ENCODE measurements at regions not wholly inside any gene's neighbourhood (a gene's known extent, or its start where the extent isn't known, plus 50 kb on each side); places are given as distances from the start of the nearest gene placed in this dataset.

GRCh38 chr4:156568484-156568883 lies 403.1 kb downstream of the PDGFC start:
- Histone ChIP-seq H3K27ac (no peak overlapping the region), H3K27me3 (replicated peaks) (no peaks in the 10 kb centered on the region), H3K4me3 (ENCODE audit: low read depth, low read length) (no peak overlapping the region), H3K36me3 (replicated peaks) (no peaks in the 10 kb centered on the region)
- DNase-seq: no peak
- in situ Hi-C loops (cut with HindIII; ENCODE audit: low pct_ligation_motif_present, low sequenced_read_pairs): no loop called here
- no peak for TF ChIP-seq CTCF (IDR thresholded peaks at IDR 0.05; ENCODE audit: low read depth, low read length, missing control alignments)

GRCh38 chr4:156568041-156568440 lies 403.6 kb downstream of the PDGFC start:
- Histone ChIP-seq H3K36me3 (replicated peaks) (no peaks in the 10 kb centered on the region), H3K4me3 (ENCODE audit: low read depth, low read length) (no peak overlapping the region), H3K27ac (no peak overlapping the region), H3K27me3 (replicated peaks) (no peaks in the 10 kb centered on the region)
- in situ Hi-C loops (cut with HindIII; ENCODE audit: low pct_ligation_motif_present, low sequenced_read_pairs): no loop called here
- no peak for DNase-seq
- no peak for TF ChIP-seq CTCF (IDR thresholded peaks at IDR 0.05; ENCODE audit: low read depth, low read length, missing control alignments)

- in situ Hi-C loops (cut with HindIII; ENCODE audit: low pct_ligation_motif_present, low sequenced_read_pairs): no loop called here
- peak; percentile 66 for DNase-seq
- H3K4me3 ChIP-seq (ENCODE audit: low read depth, low read length): no peak overlapping the region
- H3K36me3 ChIP-seq (replicated peaks): no peaks in the 10 kb centered on the region
- H3K27me3 ChIP-seq (replicated peaks): no peaks in the 10 kb centered on the region
- H3K27ac ChIP-seq: peak overlapping the region; percentile 53
- no peak for TF ChIP-seq CTCF (IDR thresholded peaks at IDR 0.05; ENCODE audit: low read depth, low read length, missing control alignments)
These were observed 410.9 kb downstream of the PDGFC start for GRCh38 chr4:156560701-156561100.

GRCh38 chr4:156559346-156559745 lies 412.3 kb downstream of the PDGFC start:
- H3K27me3 ChIP-seq (replicated peaks): no peaks in the 10 kb centered on the region
- DNase-seq: no peak
- H3K27ac ChIP-seq: no peak overlapping the region
- no peak for TF ChIP-seq CTCF (IDR thresholded peaks at IDR 0.05; ENCODE audit: low read depth, low read length, missing control alignments)
- H3K4me3 ChIP-seq (ENCODE audit: low read depth, low read length): no peak overlapping the region
- no peaks in the 10 kb centered on the region for H3K36me3 ChIP-seq (replicated peaks)
- in situ Hi-C loops (cut with HindIII; ENCODE audit: low pct_ligation_motif_present, low sequenced_read_pairs): no loop called here

- no peak for DNase-seq
- in situ Hi-C loops (cut with HindIII; ENCODE audit: low pct_ligation_motif_present, low sequenced_read_pairs): no loop called here
- Histone ChIP-seq H3K36me3 (replicated peaks) (no peaks in the 10 kb centered on the region), H3K27me3 (replicated peaks) (no peaks in the 10 kb centered on the region), H3K4me3 (ENCODE audit: low read depth, low read length) (no peak overlapping the region), H3K27ac (no peak overlapping the region)
- TF ChIP-seq CTCF (IDR thresholded peaks at IDR 0.05; ENCODE audit: low read depth, low read length, missing control alignments): no peak
These were observed 413.1 kb downstream of the PDGFC start for GRCh38 chr4:156558373-156559025.

GRCh38 chr4:156557920-156558319 lies 413.7 kb downstream of the PDGFC start:
- Histone ChIP-seq H3K27me3 (replicated peaks) (no peaks in the 10 kb centered on the region), H3K27ac (no peak overlapping the region), H3K36me3 (replicated peaks) (no peaks in the 10 kb centered on the region), H3K4me3 (ENCODE audit: low read depth, low read length) (no peak overlapping the region)
- no peak for TF ChIP-seq CTCF (IDR thresholded peaks at IDR 0.05; ENCODE audit: low read depth, low read length, missing control alignments)
- no peak for DNase-seq
- in situ Hi-C loops (cut with HindIII; ENCODE audit: low pct_ligation_motif_present, low sequenced_read_pairs): no loop called here

Measured in brain microvascular endothelial cell (primary cell).